ENCODE measurements at regions not wholly inside any gene's neighbourhood (a gene's known extent, or its start where the extent isn't known, plus 50 kb on each side); places are given as distances from the start of the nearest gene placed in this dataset.
"Not testable (repeated sequence)": the region's sequence is repeated elsewhere in the genome, so short reads cannot be mapped to it uniquely, and the experiment has no call there.

- no peaks in the 10 kb centered on the region for H3K4me1 ChIP-seq
- no peak overlapping the region for H3K27ac ChIP-seq
- TF ChIP-seq CTCF (IDR thresholded peaks at IDR 0.05) (no peak), POLR2AphosphoS5 (IDR thresholded peaks at IDR 0.05; ENCODE audit: insufficient read depth in 1 of 2, low read depth in 1 of 2) (no peak)
- H3K4me3 ChIP-seq = no peak overlapping the region
- no peak for DNase-seq (ENCODE audit: extremely low spot score in 2 of 2)
- H3K36me3 ChIP-seq = no peaks in the 10 kb centered on the region
- H3K9me3 ChIP-seq = no peaks in the 10 kb centered on the region
- intact Hi-C loops (cut with DNase I) = no loop called here
- no peaks in the 10 kb centered on the region for H3K27me3 ChIP-seq
Measured at GRCh38 chr7:49645296-49645695, 128.1 kb upstream of the VWC2 start.

- H3K4me3 ChIP-seq = no peak overlapping the region
- intact Hi-C loops (cut with DNase I) = no loop called here
- no peaks in the 10 kb centered on the region for H3K4me1 ChIP-seq
- H3K27ac ChIP-seq = no peak overlapping the region
- no peak for DNase-seq (ENCODE audit: extremely low spot score in 2 of 2)
- TF ChIP-seq CTCF (IDR thresholded peaks at IDR 0.05) = no peak
- no peaks in the 10 kb centered on the region for H3K27me3 ChIP-seq
- no peaks in the 10 kb centered on the region for H3K9me3 ChIP-seq
- no peaks in the 10 kb centered on the region for H3K36me3 ChIP-seq
Measured at GRCh38 chr7:49660170-49660783, 113.2 kb upstream of the VWC2 start.

- no peak for TF ChIP-seq CTCF (IDR thresholded peaks at IDR 0.05)
- TF ChIP-seq POLR2AphosphoS5 (IDR thresholded peaks at IDR 0.05; ENCODE audit: insufficient read depth in 1 of 2, low read depth in 1 of 2) = no peak
- no peak for TF ChIP-seq POLR2A (IDR thresholded peaks at IDR 0.05)
- Histone ChIP-seq H3K36me3 (no peaks in the 10 kb centered on the region), H3K4me3 (no peak overlapping the region), H3K9me3 (no peaks in the 10 kb centered on the region), H3K4me1 (no peaks in the 10 kb centered on the region), H3K27ac (no peak overlapping the region), H3K27me3 (no peaks in the 10 kb centered on the region)
- DNase-seq (ENCODE audit: extremely low spot score in 2 of 2) = no peak
- intact Hi-C loops (cut with DNase I) = no loop called here
Measured at GRCh38 chr7:49660976-49661375, 112.5 kb upstream of the VWC2 start.

- H3K27ac ChIP-seq; H3K9me3 ChIP-seq; H3K27me3 ChIP-seq; H3K4me1 ChIP-seq; H3K36me3 ChIP-seq; H3K4me3 ChIP-seq; intact Hi-C loops (cut with DNase I); DNase-seq (ENCODE audit: extremely low spot score in 2 of 2): not testable (repeated sequence)
Measured at GRCh38 chr7:49665963-49666362, 107.5 kb upstream of the VWC2 start.

- no peak overlapping the region for H3K4me3 ChIP-seq
- no peak overlapping the region for H3K27ac ChIP-seq
- H3K9me3 ChIP-seq = no peaks in the 10 kb centered on the region
- H3K27me3 ChIP-seq = no peaks in the 10 kb centered on the region
- H3K36me3 ChIP-seq = no peaks in the 10 kb centered on the region
- TF ChIP-seq POLR2A (IDR thresholded peaks at IDR 0.05) (no peak), CTCF (IDR thresholded peaks at IDR 0.05) (no peak), POLR2AphosphoS5 (IDR thresholded peaks at IDR 0.05; ENCODE audit: insufficient read depth in 1 of 2, low read depth in 1 of 2) (no peak)
- peaks cover 6% of the 10 kb centered on the region for H3K4me1 ChIP-seq
- intact Hi-C loops (cut with DNase I) = no loop called here
- DNase-seq (ENCODE audit: extremely low spot score in 2 of 2) = no peak
Measured at GRCh38 chr7:49666764-49667163, 106.7 kb upstream of the VWC2 start.

GRCh38 chr7:49669285-49669684 lies 104.2 kb upstream of the VWC2 start:
- TF ChIP-seq POLR2A (IDR thresholded peaks at IDR 0.05) (no peak), POLR2AphosphoS5 (IDR thresholded peaks at IDR 0.05; ENCODE audit: insufficient read depth in 1 of 2, low read depth in 1 of 2) (no peak), CTCF (IDR thresholded peaks at IDR 0.05) (no peak)
- intact Hi-C loops (cut with DNase I) = no loop called here
- Histone ChIP-seq H3K36me3 (no peaks in the 10 kb centered on the region), H3K4me3 (no peak overlapping the region), H3K27me3 (no peaks in the 10 kb centered on the region), H3K4me1 (peaks cover 6% of the 10 kb centered on the region), H3K27ac (no peak overlapping the region), H3K9me3 (no peaks in the 10 kb centered on the region)
- no peak for DNase-seq (ENCODE audit: extremely low spot score in 2 of 2)
